SU-DHL-6 (cell line): ENCODE measurements at regions not wholly inside any gene's neighbourhood (a gene's known extent, or its start where the extent isn't known, plus 50 kb on each side); places are given as distances from the start of the nearest gene placed in this dataset.
"Not testable (repeated sequence)": the region's sequence is repeated elsewhere in the genome, so short reads cannot be mapped to it uniquely, and the experiment has no call there.

Experiments used
- H2AFZ ChIP-seq: fragments of 200-600 bp; sonication (generic); 2 replicates; pipeline ENCODE4 v1.6.1; 2014; ENCODE audit warnings: low read depth, mild to moderate bottlenecking, moderate library complexity, mixed read lengths, antibody characterized with exemption, low read length; ENCODE audit not compliant: severe bottlenecking
- H3F3A ChIP-seq: fragments of 200-600 bp; shearing (Covaris generic); 2 replicates; pipeline ENCODE4 v1.6.0; 2016; ENCODE audit warnings: antibody characterized with exemption, mild to moderate bottlenecking; ENCODE audit not compliant: insufficient read depth
- H3K27ac ChIP-seq: fragments of 200-600 bp; sonication (generic); 2 replicates; pipeline ENCODE4 v1.5.1; 2016; ENCODE audit warnings: low read depth, mild to moderate bottlenecking, low read length, moderate library complexity, mixed read lengths
- H3K27me3 ChIP-seq: fragments of 200-600 bp; sonication (generic), shearing (Covaris generic); 2 replicates; pipeline ENCODE4 v1.6.0; 2014; ENCODE audit warnings: mild to moderate bottlenecking, low read length
- H3K36me3 ChIP-seq: fragments of 200-600 bp; sonication (generic); 2 replicates; pipeline ENCODE4 v1.6.1; 2014; ENCODE audit warnings: mild to moderate bottlenecking, low read length, mixed read lengths
- H3K4me2 ChIP-seq: fragments of 300-600, 200-600 bp; shearing (Covaris generic), sonication (generic); 2 replicates; pipeline ENCODE4 v1.6.0; 2014; ENCODE audit warnings: low read length, low read depth, mild to moderate bottlenecking; ENCODE audit not compliant: poor library complexity, severe bottlenecking
- H3K4me3 ChIP-seq: fragments of 200-600 bp; sonication (generic); 2 replicates; pipeline ENCODE4 v1.5.1; 2014; ENCODE audit warnings: antibody characterized with exemption, low read length, mild to moderate bottlenecking, mixed read lengths; ENCODE audit not compliant: insufficient read depth, poor library complexity, severe bottlenecking
- H3K79me2 ChIP-seq: fragments of 200-600 bp; sonication (generic); 2 replicates; pipeline ENCODE4 v1.6.1; 2014; ENCODE audit warnings: mild to moderate bottlenecking, low read length, moderate library complexity; ENCODE audit not compliant: insufficient read depth
- H3K9ac ChIP-seq: fragments of 200-600 bp; sonication (generic); 2 replicates; pipeline ENCODE4 v1.7.0; 2014; ENCODE audit warnings: mild to moderate bottlenecking, low read length
- H3K9me2 ChIP-seq: fragments of 200-600 bp; sonication (generic); replicated peaks from 2 replicates; pipeline ENCODE4 v1.6.1; 2014; ENCODE audit warnings: low read length; ENCODE audit not compliant: insufficient read depth
- H3K9me3 ChIP-seq: fragments of 200-600 bp; sonication (generic); 2 replicates; pipeline ENCODE4 v1.6.1; 2014; ENCODE audit warnings: low read length, mixed read lengths; ENCODE audit not compliant: insufficient read depth
- H4K20me1 ChIP-seq: fragments of 200-600 bp; sonication (generic); 2 replicates; pipeline ENCODE4 v1.6.1; 2014; ENCODE audit warnings: low read depth, mild to moderate bottlenecking, antibody characterized with exemption, low read length, moderate library complexity, mixed read lengths
- CTCF ChIP-seq: fragments of 200-600 bp; sonication (generic); IDR thresholded peaks from one replicate; pipeline ENCODE4 v1.5.1; 2017; ENCODE audit warnings: antibody characterized with exemption, mild to moderate bottlenecking, low read length, moderate library complexity; ENCODE audit not compliant: insufficient read depth, poor library complexity, severe bottlenecking
- EZH2phosphoT487 ChIP-seq: fragments of 200-600 bp; sonication (generic), shearing (Covaris generic); conservative IDR thresholded peaks from 2 replicates; pipeline ENCODE4 v1.6.1; 2018; ENCODE audit warnings: mild to moderate bottlenecking, antibody characterized with exemption, low read length, moderate library complexity, mixed read lengths

GRCh38 chr5:87588316-87588715 lies 175.6 kb upstream of the CCNH start:
- Histone ChIP-seq H3K36me3 (no peaks in the 10 kb centered on the region), H3K79me2 (no peaks in the 10 kb centered on the region), H3K27me3 (no peaks in the 10 kb centered on the region), H3K4me2 (no peak overlapping the region), H3F3A (no peaks in the 10 kb centered on the region), H3K9ac (no peak overlapping the region), H3K27ac (no peak overlapping the region), H3K9me3 (no peaks in the 10 kb centered on the region), H3K9me2 (no peaks in the 10 kb centered on the region), H4K20me1 (no peaks in the 10 kb centered on the region), H3K4me3 (no peak overlapping the region), H2AFZ (no peak overlapping the region)
- TF ChIP-seq EZH2phosphoT487 (no peak), CTCF (no peak)

DNA sequence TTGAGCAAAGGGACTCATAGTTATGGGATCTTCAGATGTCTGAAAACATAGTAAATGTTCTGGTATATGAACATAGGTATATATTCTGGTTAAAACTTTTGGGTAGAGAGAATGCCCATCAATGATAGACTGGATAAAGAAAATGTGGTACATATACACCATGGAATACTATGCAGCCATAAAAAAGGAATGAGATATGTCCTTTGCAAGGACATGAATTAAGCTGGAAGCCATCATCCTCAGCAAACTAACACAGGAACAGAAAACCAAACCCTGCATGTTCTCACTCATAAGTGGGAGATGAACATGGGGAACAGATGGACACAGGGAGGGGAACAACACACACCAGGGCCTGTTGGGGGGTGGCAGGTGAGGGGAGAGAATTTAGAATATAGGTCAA lies 171.0 kb upstream of the CCNH start:
- H4K20me1 ChIP-seq, H3K79me2 ChIP-seq, H3K9ac ChIP-seq, H3K9me3 ChIP-seq, H3F3A ChIP-seq, H3K27ac ChIP-seq, H2AFZ ChIP-seq, H3K4me2 ChIP-seq, H3K4me3 ChIP-seq, H3K36me3 ChIP-seq, H3K9me2 ChIP-seq, H3K27me3 ChIP-seq: not testable (repeated sequence)

- Histone ChIP-seq H3K4me3 (no peak overlapping the region), H2AFZ (no peak overlapping the region), H3K9ac (no peak overlapping the region), H3K4me2 (no peak overlapping the region), H3K36me3 (no peaks in the 10 kb centered on the region), H3F3A (no peaks in the 10 kb centered on the region), H4K20me1 (no peaks in the 10 kb centered on the region), H3K9me3 (no peaks in the 10 kb centered on the region), H3K27me3 (no peaks in the 10 kb centered on the region), H3K9me2 (no peaks in the 10 kb centered on the region), H3K27ac (no peak overlapping the region), H3K79me2 (no peaks in the 10 kb centered on the region)
- no peak for TF ChIP-seq EZH2phosphoT487
- TF ChIP-seq CTCF, result no peak
Observed at GRCh38 chr5:87582149-87582548, 169.4 kb upstream of the CCNH start.

- no peaks in the 10 kb centered on the region for H3K27me3 ChIP-seq
- no peak overlapping the region for H2AFZ ChIP-seq
- no peaks in the 10 kb centered on the region for H3K79me2 ChIP-seq
- no peaks in the 10 kb centered on the region for H3F3A ChIP-seq
- no peaks in the 10 kb centered on the region for H3K36me3 ChIP-seq
- no peaks in the 10 kb centered on the region for H4K20me1 ChIP-seq
- H3K9ac ChIP-seq, result no peak overlapping the region
- no peak for TF ChIP-seq EZH2phosphoT487
- no peak for TF ChIP-seq CTCF
- no peaks in the 10 kb centered on the region for H3K9me2 ChIP-seq
- H3K27ac ChIP-seq, result no peak overlapping the region
- H3K4me3 ChIP-seq, result no peak overlapping the region
- H3K4me2 ChIP-seq, result no peak overlapping the region
- no peaks in the 10 kb centered on the region for H3K9me3 ChIP-seq
Observed at GRCh38 chr5:87581661-87582060, 168.9 kb upstream of the CCNH start.
